GM12878 (cell line): ENCODE measurements at regions not wholly inside any gene's neighbourhood (a gene's known extent, or its start where the extent isn't known, plus 50 kb on each side); places are given as distances from the start of the nearest gene placed in this dataset.

Experiments
- ATAC-seq: fragments of 200-7000 bp; cut with Tn5 transposase; 3 replicates; pipeline ENCODE4 v1.9.1; 2020; ENCODE audit warnings: mild to moderate bottlenecking, moderate library complexity
- BruUV-seq: library from RNA; stranded (reverse); fragments of 400-500 nt; replicated peaks from 2 replicates; lab custom pipeline; 2021; lab: Mats Ljungman, UMichigan
- CTCF ChIA-PET: fragments of 300-600 bp; sonication (Branson Sonifier 250); formaldehyde crosslinking; extraction: SDS; loops from one replicate; lab custom pipeline; 2021; ENCODE audit warnings: inconsistent platforms; lab: Yijun Ruan, JAX
- POLR2A ChIA-PET: fragments of 350-600 bp; formaldehyde crosslinking; extraction: SDS; loops from one replicate; lab custom pipeline; 2021; ENCODE audit warnings: inconsistent platforms; lab: Charles Lee
- RAD21 ChIA-PET: fragments of 300-600 bp; sonication (Branson Sonifier 250); formaldehyde crosslinking; loops from one replicate; lab custom pipeline; 2023; ENCODE audit warnings: antibody characterized with exemption; ENCODE audit not compliant: unreplicated experiment; lab: Charles Lee
- SMC1A ChIA-PET: fragments of 300-600 bp; sonication (Branson Sonifier 250); formaldehyde crosslinking; loops from one replicate; lab custom pipeline; 2023; ENCODE audit not compliant: unreplicated experiment, uncharacterized antibody; lab: Charles Lee
- DNase-seq: peaks from one replicate; pipeline ENCODE4 v3.0.0-alpha.2; 2011; ENCODE audit warnings: low read depth, low spot score
- FAIRE-seq: peaks from 3 replicates; lab custom pipeline; 2011; peaks lifted over from hg19 to GRCh38; lab: Jason Lieb, UNC
- H2AFZ ChIP-seq: 2 replicates; pipeline ENCODE4 v1.6.0; 2011; ENCODE audit warnings: low read depth, low read length, control low read depth; ENCODE audit not compliant: control insufficient read depth
- H3K27ac ChIP-seq: 2 replicates; pipeline ENCODE4 v1.5.1; 2011; ENCODE audit warnings: control low read depth; ENCODE audit not compliant: control insufficient read depth, insufficient read depth
- H3K27me3 ChIP-seq, 2 experiments: replicated peaks in 1 of 2; 2 replicates each; pipeline versions ENCODE4 v1.6.0 to v1.6.1; 2011; ENCODE audit warnings: low read length in 1 of 2; ENCODE audit not compliant: control insufficient read depth in 2 of 2, insufficient read depth in 2 of 2
- H3K36me3 ChIP-seq, 2 experiments: 2 replicates each; pipeline ENCODE4 v1.5.1; 2011; ENCODE audit warnings: low read length in 1 of 2; ENCODE audit not compliant: control insufficient read depth in 2 of 2, insufficient read depth in 2 of 2
- H3K4me1 ChIP-seq: 2 replicates; pipeline ENCODE4 v1.6.1; 2011; ENCODE audit warnings: mild to moderate bottlenecking, low read length, moderate library complexity, mixed read lengths; ENCODE audit not compliant: control insufficient read depth, insufficient read depth
- H3K4me2 ChIP-seq: 2 replicates; pipeline ENCODE4 v1.6.0; 2011; ENCODE audit warnings: control low read depth; ENCODE audit not compliant: control insufficient read depth, insufficient read depth
- H3K4me3 ChIP-seq: fragments of 200-600 bp; sonication (generic); 2 replicates; pipeline ENCODE4 v1.5.1; 2016
- H3K79me2 ChIP-seq: 2 replicates; pipeline ENCODE4 v1.6.0; 2011; ENCODE audit warnings: low read length; ENCODE audit not compliant: control insufficient read depth, insufficient read depth
- H3K9ac ChIP-seq: 2 replicates; pipeline ENCODE4 v1.8.0; 2011; ENCODE audit warnings: low read length, control low read depth, mixed read lengths; ENCODE audit not compliant: control insufficient read depth, insufficient read depth
- H3K9me3 ChIP-seq: replicated peaks from 3 replicates; pipeline ENCODE4 v1.5.1; 2011; ENCODE audit warnings: mild to moderate bottlenecking, low read length; ENCODE audit not compliant: control insufficient read depth, insufficient read depth
- H4K20me1 ChIP-seq: 2 replicates; pipeline ENCODE4 v1.6.0; 2011; ENCODE audit not compliant: control insufficient read depth, insufficient read depth
- CEBPZ ChIP-seq: fragments of 150-350 bp; IDR thresholded peaks from 2 replicates; pipeline ENCODE4 v1.6.1; 2016; ENCODE audit warnings: low read depth, low read length
- CHD1 ChIP-seq: IDR thresholded peaks from 2 replicates; pipeline ENCODE4 v1.6.1; 2012; ENCODE audit warnings: low read depth, low read length, improper control_type of control experiment
- DPF2 ChIP-seq: fragments of 450-650 bp; IDR thresholded peaks from 2 replicates; pipeline ENCODE4 v1.6.1; 2017; ENCODE audit warnings: mild to moderate bottlenecking
- FOS ChIP-seq: IDR thresholded peaks from 3 replicates; pipeline ENCODE4 v1.6.1; 2011; ENCODE audit warnings: borderline replicate concordance; ENCODE audit not compliant: insufficient read length; ENCODE audit errors: extremely low read depth
- HDAC2 ChIP-seq: fragments of 200-600 bp; sonication (generic); IDR thresholded peaks from 2 replicates; pipeline ENCODE4 v1.6.1; 2017
- IKZF1 ChIP-seq: fragments of 450-650 bp; conservative IDR thresholded peaks from 2 replicates; pipeline ENCODE4 v1.6.1; 2017; ENCODE audit warnings: antibody characterized with exemption, mild to moderate bottlenecking
- IRF3 ChIP-seq: fragments of 450-650 bp; IDR thresholded peaks from 2 replicates; pipeline ENCODE4 v1.6.1; 2014; ENCODE audit warnings: mild to moderate bottlenecking
- MXI1 ChIP-seq: fragments of 150-350 bp; IDR thresholded peaks from 2 replicates; pipeline ENCODE4 v1.6.1; 2011; ENCODE audit warnings: low read depth, mild to moderate bottlenecking, inconsistent platforms, low read length, improper control_type of control experiment
- RAD51 ChIP-seq: fragments of 450-650 bp; IDR thresholded peaks from 2 replicates; pipeline ENCODE4 v1.6.1; 2016; ENCODE audit warnings: moderate library complexity, mild to moderate bottlenecking, inconsistent platforms
- RB1 ChIP-seq: fragments of 450-650 bp; formaldehyde crosslinking; IDR thresholded peaks from 2 replicates; pipeline ENCODE4 v1.6.1; 2017; ENCODE audit warnings: mild to moderate bottlenecking, borderline replicate concordance
- RCOR1 ChIP-seq: conservative IDR thresholded peaks from 2 replicates; pipeline ENCODE4 v1.6.1; 2012; ENCODE audit warnings: low read depth, low read length, improper control_type of control experiment
- TCF7 ChIP-seq: IDR thresholded peaks from 2 replicates; pipeline ENCODE4 v1.6.1; 2014; ENCODE audit warnings: antibody characterized with exemption, borderline replicate concordance
- WGBS: methylation state at CpG from one replicate; pipeline ENCODE4 v1.1.6; 2016; ENCODE audit warnings: low lambda C conversion rate; ENCODE audit not compliant: insufficient replicate concordance, insufficient coverage; ENCODE audit errors: missing lambda C conversion rate; 5-methylcytosine and 5-hydroxymethylcytosine counted together
- in situ Hi-C: fragments of 300-500 bp; cut with MboI; formaldehyde crosslinking; loops from 9 replicates; pipeline ENCODE4 v1.14.3; 2018; ENCODE audit warnings: mixed read lengths
- intact Hi-C: fragments of 100-400 bp; cut with micrococcal nuclease; formaldehyde crosslinking; loops from one replicate; pipeline ENCODE4 v1.14.2; 2022; ENCODE audit not compliant: unreplicated experiment

GRCh38 chr5:2023196-2023595 is 140.5 kb upstream of the IRX4 start:
- BruUV-seq = no TSS peak
- Histone ChIP-seq H3K9me3 (no peaks in the 10 kb centered on the region), H3K27ac (no peak overlapping the region), H4K20me1 (no peaks in the 10 kb centered on the region), H3K9ac (no peak overlapping the region), H3K4me2 (no peak overlapping the region), H3K36me3 (no peaks in the 10 kb centered on the region), H3K4me1 (no peaks in the 10 kb centered on the region), H3K79me2 (no peaks in the 10 kb centered on the region), H3K4me3 (no peak overlapping the region)
- ChIA-PET SMC1A (no interaction called here), CTCF (no interaction called here), POLR2A (no interaction called here), RAD21 (no interaction called here)
- intact Hi-C loops (no loop called here), in situ Hi-C loops (no loop called here)
- 2% methylated on average over 3 of the region's 3 CpGs for WGBS
- no peak for DNase-seq
- TF ChIP-seq RB1 (no peak), CEBPZ (no peak)
- TF ChIP-seq, all 136 proteins: peak for 0
- FAIRE-seq (no peak), ATAC-seq (no peak)
- Histone ChIP-seq H2AFZ (no peak overlapping the region), H3K27me3 (no peaks in the 10 kb centered on the region; a peak in 1 of 4 replicates)

GRCh38 chr5:2022436-2022835 is 139.7 kb upstream of the IRX4 start:
- no peak for ATAC-seq
- intact Hi-C loops = no loop called here
- no peak for TF ChIP-seq IKZF1
- no peak for TF ChIP-seq HDAC2
- no peak for TF ChIP-seq RCOR1
- TF ChIP-seq CHD1 = no peak
- TF ChIP-seq MXI1 = no peak
- no peak for TF ChIP-seq TCF7
- TF ChIP-seq IRF3 = no peak
- no peak for TF ChIP-seq FOS
- no peak for TF ChIP-seq DPF2
- TF ChIP-seq RAD51 = no peak

More at GRCh38 chr5:2022436-2022835, 139.7 kb upstream of the IRX4 start:
- H3K36me3 ChIP-seq = no peaks in the 10 kb centered on the region
- FAIRE-seq = no peak
- no peak overlapping the region for H3K4me2 ChIP-seq
- SMC1A ChIA-PET = no interaction called here
- DNase-seq = no peak
- no peaks in the 10 kb centered on the region for H4K20me1 ChIP-seq
- no peaks in the 10 kb centered on the region; a peak in 1 of 4 replicates for H3K27me3 ChIP-seq
- no peak overlapping the region for H3K4me3 ChIP-seq
- H3K4me1 ChIP-seq = no peaks in the 10 kb centered on the region
- H3K9me3 ChIP-seq = no peaks in the 10 kb centered on the region
- no peaks in the 10 kb centered on the region for H3K79me2 ChIP-seq
- H3K9ac ChIP-seq = no peak overlapping the region
- WGBS = 27% methylated on average over 5 of the region's 5 CpGs
- POLR2A ChIA-PET = no interaction called here
- H3K27ac ChIP-seq = no peak overlapping the region
- CTCF ChIA-PET = no interaction called here
- RAD21 ChIA-PET = no interaction called here
- in situ Hi-C loops = no loop called here
- H2AFZ ChIP-seq = no peak overlapping the region
- no TSS peak for BruUV-seq
